Spleen (tissue), 11 donors: ENCODE measurements at regions not wholly inside any gene's neighbourhood (a gene's known extent, or its start where the extent isn't known, plus 50 kb on each side); places are given as distances from the start of the nearest gene placed in this dataset.

ENCODE experiments used
- DNase-seq: peaks from one replicate; pipeline ENCODE4 v3.0.0-alpha.2; 2020
- H3K27ac ChIP-seq, 8 donors: fragments of 200-600 bp; sonication (generic) in 7 of 8; 1 replicate in 4 of 8; 2 replicates in 4 of 8; pipeline versions ENCODE4 v1.5.0 to v1.8.0; 2016 to 2021; ENCODE audit warnings: inconsistent platforms in 4 of 8, mild to moderate bottlenecking in 4 of 8, moderate library complexity in 1 of 8
- H3K27me3 ChIP-seq, 7 donors: fragments of 200-600 bp; sonication (generic) in 6 of 7; replicated peaks in 1 of 7; 1 replicate in 4 of 7; 2 replicates in 3 of 7; pipeline versions ENCODE4 v1.5.0 to v1.8.0; 2016 to 2021; ENCODE audit warnings: inconsistent platforms in 3 of 7, mild to moderate bottlenecking in 1 of 7
- H3K36me3 ChIP-seq, 6 donors: fragments of 200-600 bp; sonication (generic) in 5 of 6; 1 replicate in 4 of 6; 2 replicates in 2 of 6; pipeline versions ENCODE4 v1.5.0 to v1.8.0; 2016 to 2021; ENCODE audit warnings: inconsistent platforms in 2 of 6
- H3K4me1 ChIP-seq, 6 donors: fragments of 200-600 bp; sonication (generic) in 5 of 6; 1 replicate in 3 of 6; 2 replicates in 3 of 6; pipeline versions ENCODE4 v1.5.0 to v1.8.0; 2016 to 2021; ENCODE audit warnings: inconsistent platforms in 3 of 6
- H3K4me3 ChIP-seq, 8 donors: fragments of 200-600 bp; sonication (generic) in 7 of 8; 1 replicate in 4 of 8; 2 replicates in 4 of 8; pipeline versions ENCODE4 v1.5.0 to v1.8.0; 2016 to 2021; ENCODE audit warnings: inconsistent platforms in 4 of 8, mild to moderate bottlenecking in 4 of 8, moderate library complexity in 2 of 8
- H3K9me3 ChIP-seq, 8 donors: fragments of 200-600 bp; sonication (generic) in 7 of 8; 1 replicate in 4 of 8; 2 replicates in 4 of 8; pipeline versions ENCODE4 v1.5.0 to v1.8.0; 2016 to 2021; ENCODE audit warnings: inconsistent platforms in 4 of 8
- POLR2A ChIP-seq, 3 donors: fragments of 450-650 bp; IDR thresholded peaks; one replicate each; pipeline ENCODE4 v1.5.1; 2017; ENCODE audit warnings: antibody characterized with exemption in 3 of 3, mild to moderate bottlenecking in 1 of 3
- POLR2AphosphoS5 ChIP-seq, 3 donors: sonication (generic); formaldehyde crosslinking; IDR thresholded peaks; one replicate each; pipeline ENCODE4 v1.5.1; 2017; ENCODE audit warnings: antibody characterized with exemption in 3 of 3
- WGBS, 5 donors: extraction: QIAGEN DNeasy Blood & Tissue Kit in 3 of 5; methylation state at CpG; one replicate each; pipeline versions ENCODE4 v1.1.5 to v1.1.7; 2013 to 2018; 5-methylcytosine and 5-hydroxymethylcytosine counted together
- intact Hi-C: fragments of 100-400 bp; cut with DNase I; formaldehyde crosslinking; loops from one replicate; pipeline ENCODE4 v1.15.0; 2023; ENCODE audit warnings: low total_unique reads
- TF ChIP-seq, protein P1 (sequence below), 11 experiments: fragments of 200-600 bp in 7 of 11; fragments of 450-650 bp in 4 of 11; sonication (generic) in 4 of 11; IDR thresholded peaks in 8 of 11; conservative IDR thresholded peaks in 3 of 11; 1 replicate in 7 of 11; 2 replicates in 4 of 11; pipeline versions ENCODE4 v1.4.0 to v1.8.0; 2016 to 2021; ENCODE audit warnings: antibody characterized with exemption in 11 of 11, inconsistent platforms in 4 of 11, mild to moderate bottlenecking in 1 of 11
- donor health status: healthy with polysubstance abuse.
- donor health status: DM: no; HTN: no; CAD: no; lungs with moderate emphysema.
- donor health status: DM: no; HTN: no; CAD: no.
- donor health status: Bipolar disorder and iron deficiency.
- donor health status: healthy.
- donor health status: DM: no; HTN: no; CAD: no.
- donor health status: DM: yes; HTN: yes; CAD: no.

DNA sequence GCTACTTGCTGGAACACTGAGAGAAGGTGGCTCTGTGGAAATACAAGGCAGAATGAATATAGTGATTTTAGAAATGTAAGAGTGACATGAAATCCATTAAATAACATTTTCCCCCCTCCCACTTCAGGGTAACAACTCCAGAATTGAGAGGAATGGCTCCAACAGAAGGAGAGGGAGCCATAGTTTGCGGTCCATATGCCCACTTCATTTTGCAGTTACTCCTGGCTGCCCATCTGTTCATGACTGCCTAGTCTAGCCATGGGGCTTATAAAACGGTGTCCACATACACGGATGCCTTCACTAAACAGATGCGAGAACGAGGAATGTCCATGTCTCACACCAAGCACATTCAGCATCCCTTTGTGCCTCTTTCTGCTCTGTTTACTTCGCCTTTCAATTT, 186.7 kb downstream of the TMEM38B start:
- 90 to 99% (median 91%) methylated on average over 6 of the region's 6 CpGs for WGBS, 5 donors
- TF ChIP-seq, protein P1, sequence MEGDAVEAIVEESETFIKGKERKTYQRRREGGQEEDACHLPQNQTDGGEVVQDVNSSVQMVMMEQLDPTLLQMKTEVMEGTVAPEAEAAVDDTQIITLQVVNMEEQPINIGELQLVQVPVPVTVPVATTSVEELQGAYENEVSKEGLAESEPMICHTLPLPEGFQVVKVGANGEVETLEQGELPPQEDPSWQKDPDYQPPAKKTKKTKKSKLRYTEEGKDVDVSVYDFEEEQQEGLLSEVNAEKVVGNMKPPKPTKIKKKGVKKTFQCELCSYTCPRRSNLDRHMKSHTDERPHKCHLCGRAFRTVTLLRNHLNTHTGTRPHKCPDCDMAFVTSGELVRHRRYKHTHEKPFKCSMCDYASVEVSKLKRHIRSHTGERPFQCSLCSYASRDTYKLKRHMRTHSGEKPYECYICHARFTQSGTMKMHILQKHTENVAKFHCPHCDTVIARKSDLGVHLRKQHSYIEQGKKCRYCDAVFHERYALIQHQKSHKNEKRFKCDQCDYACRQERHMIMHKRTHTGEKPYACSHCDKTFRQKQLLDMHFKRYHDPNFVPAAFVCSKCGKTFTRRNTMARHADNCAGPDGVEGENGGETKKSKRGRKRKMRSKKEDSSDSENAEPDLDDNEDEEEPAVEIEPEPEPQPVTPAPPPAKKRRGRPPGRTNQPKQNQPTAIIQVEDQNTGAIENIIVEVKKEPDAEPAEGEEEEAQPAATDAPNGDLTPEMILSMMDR (IDR thresholded peaks at IDR 0.05 in 8 of 11, conservative IDR thresholded peaks at IDR 0.05 in 3 of 11), result no peak
- no peak for TF ChIP-seq POLR2AphosphoS5 (IDR thresholded peaks at IDR 0.05)
- no peak for TF ChIP-seq POLR2A (IDR thresholded peaks at IDR 0.05)
- no peak for DNase-seq
- H3K4me1 ChIP-seq, result no peaks in the 10 kb centered on the region
- intact Hi-C loops, result loop anchor here (10.0 kb wide), 1 partner anchor 266 kb away; no protein-coding TSS in a partner anchor
- no peaks in the 10 kb centered on the region for H3K27me3 ChIP-seq
- H3K9me3 ChIP-seq, result no peaks in the 10 kb centered on the region
- no peaks in the 10 kb centered on the region for H3K36me3 ChIP-seq
- no peak overlapping the region for H3K4me3 ChIP-seq
- no peak overlapping the region for H3K27ac ChIP-seq

DNA sequence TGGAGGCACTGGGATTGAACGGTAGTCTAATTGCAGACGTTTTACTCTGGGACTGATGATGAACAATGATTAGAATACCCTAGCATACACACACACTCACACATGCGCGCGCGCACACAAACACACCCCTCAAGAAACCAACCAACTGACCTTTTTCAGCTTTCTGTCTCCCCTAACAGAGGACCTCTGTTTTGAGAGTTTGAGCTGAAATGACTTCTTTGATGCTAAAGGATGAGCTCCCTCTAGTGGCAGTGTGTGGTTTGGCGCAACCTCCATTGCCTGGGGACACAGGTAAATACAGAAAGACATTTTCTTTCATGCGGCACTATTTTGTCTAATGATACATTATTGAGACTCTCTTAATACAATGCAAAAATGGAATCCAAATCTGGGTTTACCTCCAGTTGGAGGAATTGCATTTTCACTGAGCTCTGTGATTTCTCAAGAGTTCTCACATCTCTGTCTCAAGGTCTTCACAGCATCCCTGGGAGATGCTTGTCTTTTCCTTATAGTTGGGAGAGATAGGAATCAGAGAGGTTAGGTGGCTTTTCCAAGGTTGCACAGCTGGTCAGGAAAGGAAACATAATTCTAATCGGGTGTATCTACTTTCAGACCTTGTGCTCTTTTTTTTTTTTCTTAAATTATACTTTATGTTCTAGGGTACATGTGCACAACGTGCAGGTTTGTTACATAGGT, 187.5 kb downstream of the TMEM38B start:
- TF ChIP-seq POLR2A (IDR thresholded peaks at IDR 0.05) (no peak), POLR2AphosphoS5 (IDR thresholded peaks at IDR 0.05) (no peak)
- TF ChIP-seq, protein P1 (IDR thresholded peaks at IDR 0.05 in 8 of 11, conservative IDR thresholded peaks at IDR 0.05 in 3 of 11), result peak; percentile 36 to 88 (median 73)
- Histone ChIP-seq H3K4me1 (no peaks in the 10 kb centered on the region), H3K27me3 (no peaks in the 10 kb centered on the region), H3K4me3 (no peak overlapping the region), H3K27ac (no peak overlapping the region), H3K9me3 (no peaks in the 10 kb centered on the region), H3K36me3 (no peaks in the 10 kb centered on the region)
- DNase-seq, result peak; percentile 77
- intact Hi-C loops, result loop anchor here (10.0 kb wide), 1 partner anchor 267 kb away; no protein-coding TSS in a partner anchor
- WGBS, 5 donors, result 37 to 46% (median 41%) methylated on average over 10 of the region's 10 CpGs

DNA sequence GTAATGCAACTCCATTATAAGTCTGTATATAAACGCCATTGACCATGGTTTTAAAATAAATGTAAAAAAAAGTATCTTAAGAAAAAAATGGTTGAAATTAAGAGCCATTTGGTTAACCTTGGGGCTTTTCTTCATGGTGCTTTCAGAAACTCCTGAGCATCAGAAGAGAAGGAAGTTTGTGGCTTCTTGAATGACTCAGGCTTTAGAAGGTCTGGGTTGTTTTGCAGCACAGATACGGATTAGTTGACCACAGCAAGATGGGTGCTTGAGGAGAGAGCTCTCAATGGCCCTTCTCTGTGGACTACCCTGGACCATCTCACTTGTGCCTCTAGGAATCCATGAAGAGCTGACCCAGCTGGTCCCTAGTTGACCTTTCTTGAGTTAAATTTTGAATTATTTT, 189.5 kb downstream of the TMEM38B start:
- 23 to 33% (median 27%) methylated on average over 2 of the region's 2 CpGs for WGBS, 5 donors
- no peak for TF ChIP-seq POLR2AphosphoS5 (IDR thresholded peaks at IDR 0.05)
- TF ChIP-seq, protein P1 (IDR thresholded peaks at IDR 0.05 in 8 of 11, conservative IDR thresholded peaks at IDR 0.05 in 3 of 11), result no peak
- no peak for TF ChIP-seq POLR2A (IDR thresholded peaks at IDR 0.05)
- Histone ChIP-seq H3K27me3 (no peaks in the 10 kb centered on the region), H3K36me3 (no peaks in the 10 kb centered on the region), H3K4me3 (no peak overlapping the region), H3K9me3 (no peaks in the 10 kb centered on the region), H3K27ac (no peak overlapping the region), H3K4me1 (no peaks in the 10 kb centered on the region)
- no peak for DNase-seq
- intact Hi-C loops, result loop anchor here (10.0 kb wide), 1 partner anchor 269 kb away; no protein-coding TSS in a partner anchor

DNA sequence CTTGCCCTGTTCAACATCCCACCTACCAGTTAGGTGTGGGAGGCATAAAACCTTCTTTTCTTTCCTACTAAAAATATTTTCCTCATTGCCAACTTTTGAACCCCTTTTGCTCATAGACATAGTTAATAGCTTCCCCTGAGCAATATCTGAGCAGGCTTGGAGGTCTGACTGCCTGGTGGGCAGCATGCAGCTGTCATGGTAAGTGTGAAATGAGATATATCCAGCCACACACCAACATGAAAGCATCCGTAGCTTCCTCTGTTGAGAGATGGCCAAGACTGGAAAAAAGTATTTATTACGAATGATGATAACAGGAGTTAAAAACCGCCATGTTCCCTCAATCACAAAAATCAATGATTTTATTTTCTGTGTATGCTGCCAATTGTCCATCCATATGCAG, 190.1 kb downstream of the TMEM38B start:
- H3K27ac ChIP-seq, result no peak overlapping the region
- no peaks in the 10 kb centered on the region for H3K4me1 ChIP-seq
- intact Hi-C loops, result loop anchor here (10.0 kb wide), 1 partner anchor 270 kb away; no protein-coding TSS in a partner anchor
- DNase-seq, result no peak
- H3K4me3 ChIP-seq, result no peak overlapping the region
- no peaks in the 10 kb centered on the region for H3K27me3 ChIP-seq
- TF ChIP-seq, protein P1 (IDR thresholded peaks at IDR 0.05 in 8 of 11, conservative IDR thresholded peaks at IDR 0.05 in 3 of 11), result no peak
- TF ChIP-seq POLR2A (IDR thresholded peaks at IDR 0.05) (no peak), POLR2AphosphoS5 (IDR thresholded peaks at IDR 0.05) (no peak)
- WGBS, 5 donors, result 77 to 92% (median 90%) methylated on average over 3 of the region's 3 CpGs
- no peaks in the 10 kb centered on the region for H3K36me3 ChIP-seq
- no peaks in the 10 kb centered on the region for H3K9me3 ChIP-seq
